ENCODE measurements at regions not wholly inside any gene's neighbourhood (a gene's known extent, or its start where the extent isn't known, plus 50 kb on each side); places are given as distances from the start of the nearest gene placed in this dataset.
"Not testable (repeated sequence)": the region's sequence is repeated elsewhere in the genome, so short reads cannot be mapped to it uniquely, and the experiment has no call there.

DNA sequence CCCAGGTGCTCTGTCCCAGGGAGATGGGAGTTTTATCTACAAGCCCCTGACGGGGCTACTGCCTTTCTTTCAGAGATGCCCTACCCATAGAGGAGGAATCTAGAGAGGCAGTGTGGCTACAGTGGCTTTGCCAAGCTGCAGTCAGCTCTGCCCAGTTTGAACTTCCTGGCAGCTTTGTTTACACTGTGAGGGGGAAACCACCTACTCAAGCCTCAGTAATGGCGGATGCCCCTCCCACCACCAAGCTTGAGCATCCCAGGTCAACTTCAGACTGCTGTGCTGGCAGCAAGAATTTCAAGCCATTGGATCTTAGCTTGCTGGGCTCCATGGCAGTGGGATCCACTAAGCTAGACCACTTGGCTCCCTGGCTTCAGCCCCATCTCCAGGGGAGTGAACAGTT is 53.1 kb upstream of the TMEM252 start:
- not testable (repeated sequence) for DNase-seq

DNA sequence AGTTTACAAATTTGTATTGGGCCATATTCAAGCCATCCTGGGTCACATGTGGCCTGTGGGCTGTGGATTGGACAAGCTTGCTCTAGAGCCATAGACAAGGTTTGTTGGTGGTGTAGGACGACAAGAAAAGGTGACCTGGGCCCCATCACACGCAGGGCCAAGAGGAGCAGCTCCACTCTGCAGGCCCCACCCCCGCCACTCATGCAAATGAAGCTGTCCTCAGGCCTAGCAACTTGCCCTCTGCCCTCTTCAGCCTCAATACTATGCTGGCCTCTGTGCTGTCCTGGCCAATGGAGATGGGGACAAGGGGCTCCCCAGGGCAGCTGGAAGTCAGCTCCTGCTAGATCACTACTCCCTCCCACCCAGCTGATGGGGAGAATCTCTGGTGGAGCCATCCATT is 55.2 kb upstream of the TMEM252 start:
- DNase-seq, result no peak

DNA sequence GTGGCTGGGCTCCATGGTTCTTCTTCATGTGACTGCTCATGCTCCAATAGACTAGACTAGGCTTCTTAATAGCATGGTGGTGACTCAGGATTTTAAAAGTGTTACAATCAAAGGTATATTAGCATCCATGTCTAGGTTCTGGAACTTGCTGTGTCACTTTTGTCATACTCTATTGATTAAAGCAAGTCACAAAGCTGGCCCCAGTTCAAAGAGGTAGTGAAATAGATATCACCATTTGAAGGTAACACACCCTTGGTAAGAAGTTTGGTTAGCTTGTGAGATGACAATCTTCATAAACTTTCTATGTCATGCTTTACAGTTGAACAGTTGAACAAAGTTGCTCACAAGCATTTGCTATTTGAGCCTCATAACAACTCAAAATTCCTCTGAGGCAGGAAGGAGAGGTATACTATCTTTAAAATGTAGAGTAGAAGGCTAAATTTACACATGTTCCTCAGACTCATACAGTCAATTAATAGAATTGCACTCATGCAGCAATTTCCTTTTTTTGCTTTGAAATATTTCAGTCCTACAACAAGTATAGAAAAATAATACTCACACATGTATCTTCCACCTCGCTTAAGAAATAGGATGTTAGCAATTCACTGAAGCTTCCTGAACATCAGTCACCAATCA is 56.8 kb upstream of the TMEM252 start:
- DNase-seq, result no peak

DNA sequence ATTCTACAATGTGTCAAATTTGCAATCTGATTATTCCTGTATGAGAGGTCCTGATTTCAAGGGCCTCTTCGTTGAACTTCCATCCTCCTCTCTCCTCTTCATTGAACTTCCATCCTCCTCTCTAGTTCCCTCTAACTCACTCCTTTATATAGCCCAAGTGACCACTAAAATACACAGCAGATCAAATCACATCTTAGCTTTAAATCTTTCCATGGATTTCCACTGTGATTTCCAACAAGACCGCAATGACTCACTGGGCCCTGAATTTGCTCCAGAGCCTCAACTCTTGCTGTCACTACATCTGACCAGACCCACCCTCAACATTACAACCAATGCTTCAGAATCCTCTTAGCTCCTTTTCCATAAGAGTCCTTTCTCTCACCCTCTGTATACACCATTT is 59.1 kb upstream of the TMEM252 start:
- no peak for DNase-seq

DNA sequence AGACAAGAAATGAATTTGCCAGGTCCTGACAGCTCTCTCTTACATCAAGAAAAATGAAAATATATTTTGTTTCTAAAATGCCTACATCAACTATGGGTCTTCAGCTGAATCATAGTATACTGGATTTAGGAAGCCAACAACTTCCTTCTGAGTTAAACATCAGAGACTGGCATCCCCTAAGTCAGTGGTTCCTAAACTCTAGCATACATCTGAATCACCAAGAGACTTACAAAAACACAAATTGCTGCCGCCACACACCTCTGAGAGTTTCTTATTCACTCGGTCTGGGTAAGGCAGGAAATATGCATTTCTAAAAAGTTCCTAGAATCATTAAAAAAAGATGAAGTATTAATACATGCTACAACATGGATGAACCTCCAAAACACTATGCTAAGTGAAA is 60.4 kb upstream of the TMEM252 start:
- DNase-seq, result no peak

DNA sequence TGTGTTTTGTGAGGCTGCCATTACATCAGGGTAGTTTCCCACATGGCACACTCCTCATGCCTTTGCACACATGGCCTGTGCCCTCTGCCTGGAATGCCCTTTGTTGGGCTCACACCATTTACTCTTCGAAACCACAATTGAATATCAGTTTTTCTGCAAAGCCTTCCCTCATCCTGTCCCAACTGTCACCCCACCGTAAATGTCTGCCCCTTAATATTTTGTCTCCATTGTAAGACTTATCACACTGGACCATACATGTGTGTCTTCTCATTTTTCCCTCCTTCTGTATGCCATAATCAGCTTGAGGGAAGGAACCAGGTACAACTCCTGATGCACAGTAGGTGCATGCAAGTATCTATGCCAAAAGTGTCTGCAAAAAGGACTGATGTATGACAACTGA is 62.7 kb upstream of the TMEM252 start:
- no peak for DNase-seq

DNA sequence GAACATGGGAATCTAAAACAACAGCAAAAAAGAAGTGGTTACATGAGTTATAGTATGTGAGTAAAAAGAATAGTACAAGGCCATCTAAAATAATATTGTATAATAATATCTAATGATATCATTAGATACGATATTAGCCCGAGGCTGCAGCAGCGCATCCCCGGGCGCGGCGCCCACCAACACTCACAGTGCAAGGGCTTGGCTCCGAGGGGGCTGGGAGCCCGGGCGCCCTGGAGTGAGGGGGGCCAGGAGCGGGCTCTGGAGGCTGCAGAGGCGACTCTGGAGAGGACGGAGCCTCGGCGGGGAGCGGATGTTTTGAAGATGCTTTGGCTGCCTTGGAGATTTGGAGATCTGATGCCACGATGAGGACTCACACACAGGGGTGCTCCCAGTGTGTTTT is 68.1 kb upstream of the TMEM252 start:
- no peak for DNase-seq

DNA sequence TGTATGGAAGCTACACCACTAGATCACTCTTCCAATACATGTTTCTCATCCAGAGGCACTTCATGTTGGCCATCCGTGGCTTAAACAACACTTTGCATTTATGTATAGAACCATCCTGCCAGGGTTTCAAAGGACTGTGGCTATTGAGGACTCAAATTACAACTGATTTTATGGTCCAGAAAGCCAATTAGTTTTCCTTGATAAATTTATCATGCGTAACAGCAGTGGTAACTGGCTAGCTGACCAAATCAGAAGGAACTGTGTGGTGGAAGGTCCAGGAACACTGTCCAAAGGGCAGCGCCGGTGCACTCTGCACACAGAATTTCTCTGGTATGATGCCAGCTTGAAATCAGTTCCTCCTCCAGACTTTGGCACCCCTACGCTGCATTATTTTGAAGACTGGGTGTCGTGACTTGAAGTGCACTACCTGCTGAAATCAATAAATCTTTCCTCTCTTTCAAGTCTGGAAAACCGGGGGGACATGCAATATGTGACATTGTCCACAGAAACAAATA is 69.3 kb upstream of the TMEM252 start:
- DNase-seq, result no peak

DNA sequence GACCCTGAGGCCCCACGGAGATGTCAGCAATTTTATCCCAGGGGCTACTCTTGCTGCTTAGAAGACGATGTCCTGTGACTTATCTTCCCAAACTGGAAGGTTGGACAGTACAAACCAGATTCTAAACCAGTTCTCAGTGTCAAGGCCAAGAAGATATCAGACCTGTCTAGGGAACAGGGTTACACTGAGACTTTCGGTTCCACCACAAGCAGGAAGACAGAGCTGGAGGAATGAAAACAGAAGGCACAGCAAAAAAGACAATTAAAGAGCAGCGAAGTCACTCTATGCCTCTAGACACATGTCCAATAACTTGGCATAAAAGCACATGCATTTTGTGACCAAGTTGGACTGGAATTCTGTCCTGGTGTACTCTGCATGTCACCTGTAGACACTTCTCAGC is 73.4 kb upstream of the TMEM252 start:
- no peak for DNase-seq

DNA sequence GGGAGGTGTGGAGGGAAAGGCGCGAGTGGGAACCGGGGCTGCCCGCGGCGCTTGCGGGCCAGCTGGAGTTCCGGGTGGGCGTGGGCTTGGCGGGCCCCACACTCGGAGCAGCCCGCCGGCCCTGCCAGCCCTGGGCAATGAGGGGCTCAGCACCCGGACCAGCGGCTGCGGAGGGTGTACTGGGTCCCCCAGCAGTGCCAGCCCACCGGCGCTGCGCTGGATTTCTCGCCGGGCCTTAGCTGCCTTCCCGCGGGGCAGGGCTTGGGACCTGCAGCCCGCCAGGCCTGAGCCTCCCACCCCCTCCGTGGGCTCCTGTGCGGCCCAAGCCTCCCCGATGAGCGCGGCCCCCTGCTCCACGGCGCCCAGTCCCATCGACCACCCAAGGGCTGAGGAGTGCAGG is 76.3 kb upstream of the TMEM252 start:
- not testable (repeated sequence) for DNase-seq

DNA sequence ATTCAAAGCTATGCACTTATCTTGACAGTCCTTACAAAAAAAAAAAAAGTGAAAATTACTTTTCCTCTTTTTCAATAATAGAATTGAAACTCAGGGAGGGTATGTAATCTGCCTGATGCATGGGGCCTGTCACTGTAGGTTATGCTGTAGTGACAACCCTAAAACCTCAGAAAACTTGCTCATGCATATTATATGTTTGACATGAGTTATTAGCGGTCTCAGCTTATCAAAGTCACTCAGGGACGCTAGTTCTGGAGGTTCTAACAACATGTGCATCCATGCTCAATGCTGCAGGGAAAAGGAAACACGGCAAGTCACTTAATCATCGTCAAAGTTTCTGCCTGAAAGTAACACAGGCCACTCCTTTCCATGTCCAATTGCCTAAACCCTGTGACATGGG is 78.4 kb upstream of the TMEM252 start:
- DNase-seq, result no peak

DNA sequence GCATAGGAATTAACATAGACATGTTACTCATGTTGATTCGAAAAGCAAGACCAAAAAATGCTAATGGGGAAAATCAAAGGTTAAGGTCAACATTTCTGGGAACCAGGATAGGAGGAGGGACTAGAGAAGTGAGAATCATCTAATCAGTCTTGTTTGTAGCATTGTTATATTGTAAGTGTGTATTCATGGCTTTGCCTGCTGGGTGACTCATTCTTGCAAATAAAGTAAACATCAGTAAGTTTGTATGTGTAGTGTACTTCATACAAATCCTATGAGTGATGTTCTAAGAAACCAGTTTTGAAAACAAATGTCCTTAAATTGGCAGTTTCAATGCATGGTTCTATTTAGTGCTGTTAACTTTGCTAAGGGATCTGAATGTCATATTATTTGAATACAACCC is 79.0 kb upstream of the TMEM252 start:
- DNase-seq, result no peak

DNA sequence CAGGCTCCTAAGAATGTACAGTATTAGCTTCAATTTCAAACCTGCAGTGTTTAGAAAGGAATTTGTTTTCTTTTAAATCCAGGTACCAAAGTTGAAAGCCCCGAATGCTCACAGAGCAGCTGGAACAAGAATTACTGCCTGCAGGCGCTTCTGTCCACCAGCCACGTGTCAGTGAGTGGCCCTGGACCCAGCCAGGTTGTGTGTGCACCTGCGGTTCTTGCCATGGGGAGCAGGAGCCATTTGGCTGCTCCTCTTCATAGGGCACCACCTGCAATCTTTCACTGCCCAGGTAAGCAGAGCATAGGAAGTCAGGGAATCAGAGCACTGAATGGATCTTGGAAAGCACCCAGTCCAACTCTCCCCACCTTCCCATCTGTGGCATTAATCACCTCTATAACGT is 79.5 kb upstream of the PIP5K1B start:
- DNase-seq, result no peak

DNA sequence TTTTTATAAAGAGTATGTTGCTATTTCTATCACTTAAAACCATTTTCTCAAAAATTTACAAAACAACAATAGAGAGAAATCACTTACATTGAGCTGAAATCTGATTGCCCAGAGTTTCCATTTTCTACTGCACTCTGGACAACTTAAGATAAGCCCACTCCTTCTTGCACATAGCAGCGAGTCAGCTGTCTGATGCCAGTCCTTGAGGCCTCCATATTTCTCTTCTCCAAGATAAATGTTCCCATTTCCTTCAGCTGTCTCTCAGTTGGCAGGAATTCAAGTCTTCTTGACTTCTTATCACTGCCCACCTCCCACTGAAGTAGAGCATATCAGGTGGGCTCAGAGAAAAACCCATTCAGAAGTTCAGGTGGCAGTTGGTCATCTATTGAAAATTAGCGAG is 78.5 kb upstream of the PIP5K1B start:
- no peak for DNase-seq

DNA sequence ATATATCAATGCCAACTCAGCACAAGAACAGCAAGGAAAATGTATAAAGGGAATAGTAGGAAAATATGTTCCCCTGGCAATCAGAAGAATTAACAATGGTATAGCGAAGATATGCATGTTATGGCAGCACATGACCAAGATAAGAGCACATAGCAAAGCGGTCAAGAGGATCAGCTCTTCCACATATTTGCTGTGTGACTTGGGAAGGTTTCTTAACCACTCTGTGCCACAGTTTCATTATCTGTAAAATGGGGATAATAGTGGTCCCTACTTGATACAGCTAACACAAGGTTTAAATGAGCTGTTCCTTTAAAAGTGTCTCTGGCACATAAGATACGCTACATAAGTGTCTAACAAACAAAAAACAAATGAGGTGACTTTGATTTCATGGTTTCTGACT is 77.9 kb upstream of the PIP5K1B start:
- DNase-seq, result no peak

DNA sequence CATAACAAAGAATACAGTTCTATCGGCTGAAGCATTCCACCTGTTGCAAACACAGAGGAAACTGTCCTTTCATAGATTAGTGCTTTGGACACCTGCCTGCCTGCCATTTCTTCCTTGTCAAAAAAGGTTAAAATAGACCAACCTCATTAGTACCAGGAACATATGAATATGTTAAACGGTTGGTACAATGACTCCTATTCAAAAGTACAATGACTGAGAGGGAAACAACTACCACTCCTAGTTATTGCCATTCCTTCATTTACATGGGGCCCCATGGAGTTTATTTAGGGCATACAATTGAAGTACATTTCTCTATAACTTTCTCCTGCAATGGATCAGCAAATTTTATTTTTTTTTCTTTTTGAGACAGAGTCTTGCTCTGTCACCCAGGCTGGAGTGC is 77.4 kb upstream of the PIP5K1B start:
- DNase-seq, result no peak

DNA sequence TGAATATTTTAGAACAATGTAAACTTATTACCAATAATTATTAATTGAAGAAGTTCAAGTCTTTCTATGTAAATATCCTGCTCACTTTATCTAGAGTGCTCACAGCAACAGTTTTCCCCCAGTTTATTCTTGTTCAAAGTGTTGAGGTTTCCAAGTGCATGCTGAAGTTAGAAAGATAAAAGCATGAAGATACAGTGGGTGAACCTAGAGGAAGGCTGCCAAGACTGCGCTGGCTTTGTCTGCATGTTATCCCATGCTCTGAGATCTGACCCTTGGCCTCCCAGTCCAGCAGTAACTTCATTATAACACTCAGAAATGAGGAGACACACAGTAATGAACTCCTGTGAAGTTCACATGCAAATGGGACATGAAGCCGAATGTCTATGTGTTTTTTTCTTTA is 76.0 kb upstream of the PIP5K1B start:
- DNase-seq, result no peak

DNA sequence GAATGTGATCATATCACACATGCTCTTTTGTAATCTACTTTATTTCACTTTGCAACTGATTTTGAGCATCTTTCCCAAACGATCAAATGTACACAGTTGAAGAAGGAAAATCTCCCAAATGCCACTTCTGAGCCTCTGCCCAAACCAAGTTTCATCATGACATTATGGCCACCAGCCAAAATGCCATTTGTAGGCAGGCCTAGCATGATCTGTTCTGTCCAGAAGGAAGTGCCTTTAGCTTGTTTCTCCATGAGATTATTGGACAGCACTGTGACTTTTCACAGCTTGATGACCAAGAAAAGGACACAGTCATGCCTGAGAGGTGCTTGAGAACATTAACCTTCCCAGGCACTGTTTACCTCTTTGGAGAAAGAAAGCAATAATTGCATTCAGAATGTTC is 73.2 kb upstream of the PIP5K1B start:
- no peak for DNase-seq

DNA sequence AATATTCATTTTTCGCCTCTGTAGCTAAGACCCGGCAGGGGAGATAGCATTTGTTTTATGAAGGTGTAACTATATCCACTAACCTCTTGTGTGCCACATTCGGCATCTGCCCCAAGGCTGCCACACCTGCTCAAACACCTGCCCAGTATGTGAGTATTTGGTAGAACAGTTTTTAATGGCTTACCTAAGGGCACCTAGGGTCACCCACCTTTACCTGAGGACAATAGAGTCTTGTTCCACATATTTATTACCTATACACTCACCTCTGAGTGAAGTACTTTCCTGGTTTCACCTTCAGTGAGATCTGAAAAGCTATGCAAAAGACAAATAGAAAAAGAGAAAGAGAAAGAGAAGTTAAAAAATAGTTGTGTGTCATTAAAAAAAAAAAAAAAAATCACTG is 68.0 kb upstream of the PIP5K1B start:
- peak; percentile 75 for DNase-seq

DNA sequence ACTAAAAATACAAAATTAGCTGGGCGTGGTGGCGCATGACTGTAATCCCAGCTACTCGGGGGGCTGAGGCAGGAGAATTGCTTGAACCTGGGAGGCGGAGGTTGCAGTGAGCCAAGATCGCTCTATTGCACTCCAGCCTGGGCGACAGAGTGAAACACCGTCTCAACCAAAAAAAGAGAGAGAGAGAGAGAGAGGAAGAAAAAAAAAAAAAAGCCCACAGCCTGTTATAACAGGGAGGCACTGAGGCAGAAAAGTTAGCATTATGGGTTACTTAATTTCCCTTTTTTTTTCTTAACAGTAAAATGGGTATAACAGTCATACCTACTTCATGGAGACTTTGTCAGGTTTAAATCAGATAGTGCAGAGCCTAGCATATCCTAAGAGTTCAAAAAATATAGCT is 65.8 kb upstream of the PIP5K1B start:
- DNase-seq, result not testable (repeated sequence)

DNA sequence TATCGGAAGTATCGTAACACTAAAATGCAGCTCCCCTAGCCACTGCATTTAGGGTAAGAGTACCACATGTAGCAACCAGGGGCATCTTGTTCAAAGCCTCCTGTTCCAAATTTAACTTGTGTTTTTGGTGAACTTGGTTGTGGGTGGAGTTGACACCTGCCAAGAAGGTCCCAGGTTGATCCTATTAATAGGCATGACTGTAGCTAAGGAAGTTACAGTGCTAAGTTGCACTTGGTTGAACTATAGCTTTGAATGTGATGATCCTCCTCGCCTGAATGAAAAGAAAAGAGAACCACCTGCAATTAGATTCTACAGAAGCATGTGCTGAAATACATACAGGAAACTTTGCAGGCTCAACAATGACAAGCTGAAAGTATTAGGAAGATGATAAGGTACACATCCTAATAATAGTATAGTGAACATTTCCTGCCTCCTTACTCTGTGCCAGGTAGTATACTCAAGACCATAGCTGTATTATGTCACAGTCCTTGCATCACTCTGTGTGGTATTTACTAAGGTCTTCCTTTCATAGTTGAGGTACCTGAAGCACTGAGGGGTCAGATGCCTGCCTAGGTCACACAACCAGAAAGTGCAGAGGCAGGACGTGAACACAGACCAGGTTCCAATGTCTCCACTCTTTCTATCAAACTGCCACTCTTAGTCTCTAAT is 64.5 kb upstream of the PIP5K1B start:
- no peak for DNase-seq

DNA sequence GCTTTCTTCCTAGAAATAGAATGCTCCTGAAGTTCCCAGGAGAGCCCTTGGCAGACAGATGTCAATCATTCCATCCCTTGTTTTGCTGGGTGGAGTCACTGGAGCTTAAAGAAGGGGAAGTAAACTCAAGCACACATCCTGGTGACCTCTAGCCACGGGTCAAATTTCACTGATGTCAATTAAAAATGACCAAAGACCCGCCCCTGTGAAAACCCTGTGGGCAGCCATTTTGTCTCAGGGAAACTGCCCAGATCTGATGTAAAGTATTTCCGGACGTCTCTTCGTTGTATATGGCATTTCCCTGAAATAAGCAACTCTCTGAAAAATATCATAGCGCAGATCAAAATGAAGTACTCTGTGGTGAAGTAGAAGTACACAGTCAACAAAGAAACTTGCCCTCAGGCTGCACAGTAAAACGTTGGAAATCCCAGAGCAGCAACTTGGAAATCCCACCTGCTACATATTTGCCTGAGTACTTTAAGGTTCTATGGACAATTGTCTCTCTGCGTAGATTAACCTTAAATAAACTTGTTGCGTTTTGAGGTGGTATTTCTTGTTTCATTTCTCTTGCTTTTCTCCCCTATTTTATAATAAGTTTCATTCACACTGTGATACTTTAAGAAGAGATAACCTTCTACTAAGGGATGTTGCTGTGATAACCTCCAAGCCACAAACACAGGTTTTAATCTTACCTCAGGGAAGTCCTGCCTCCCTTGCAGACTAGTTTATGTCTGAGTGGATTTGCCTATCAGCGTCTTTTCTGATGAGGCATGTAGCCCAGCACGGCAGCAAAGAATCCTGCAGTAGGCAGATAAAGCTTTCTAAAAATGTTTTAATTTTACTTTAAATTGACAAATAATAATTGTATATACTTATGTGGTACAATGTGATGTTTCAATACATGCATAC is 60.9 kb upstream of the PIP5K1B start:
- DNase-seq, result no peak

DNA sequence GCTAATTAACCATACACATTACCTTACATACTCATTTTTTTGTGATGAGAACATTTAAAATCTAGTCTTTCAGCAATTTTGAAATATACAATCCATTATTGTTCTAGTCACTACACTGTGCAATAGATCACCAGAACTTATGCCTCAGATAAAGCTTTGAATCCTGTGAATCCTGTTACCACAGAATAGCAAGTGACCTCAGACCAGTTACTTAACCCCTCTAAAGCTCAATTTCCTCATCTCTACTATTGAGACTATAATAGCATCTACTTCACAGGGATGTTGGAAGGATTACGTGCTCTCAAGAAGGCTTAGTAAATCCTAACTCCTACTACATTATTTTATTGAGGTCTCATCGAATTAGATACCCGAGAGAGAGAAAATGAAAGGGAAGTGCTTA is 60.2 kb upstream of the PIP5K1B start:
- DNase-seq, result no peak

DNA sequence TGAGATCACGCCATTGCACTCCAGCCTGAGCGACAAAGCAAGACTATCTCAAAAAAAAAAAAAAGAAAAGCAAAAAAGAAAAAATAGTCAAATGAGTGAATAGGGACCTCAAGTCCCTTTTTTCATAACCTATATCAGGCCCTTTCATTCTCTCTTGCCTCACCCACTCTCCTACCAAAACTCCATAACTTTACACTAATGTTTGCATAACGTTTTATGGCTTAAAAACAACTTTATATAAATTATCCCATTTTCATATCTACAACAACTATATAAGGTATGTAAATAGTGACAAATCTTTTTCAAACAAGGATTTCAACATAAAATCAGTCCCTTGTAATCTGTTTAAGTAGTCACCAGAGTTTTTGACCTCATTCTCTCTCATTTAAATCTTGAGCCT is 56.9 kb upstream of the PIP5K1B start:
- DNase-seq, result no peak

Data from NCI-H748 treated with DMSO at 0.1 percent for 48 hours (cell line).